GM12891 (cell line): ENCODE measurements at regions not wholly inside any gene's neighbourhood (a gene's known extent, or its start where the extent isn't known, plus 50 kb on each side); places are given as distances from the start of the nearest gene placed in this dataset.

Source experiments
- DNase-seq: peaks from one replicate; pipeline ENCODE4 v3.0.0; 2011; ENCODE audit warnings: low spot score; ENCODE audit not compliant: insufficient read length
- FAIRE-seq: peaks from 2 replicates; lab custom pipeline; 2011; peaks lifted over from hg19 to GRCh38; lab: Jason Lieb, UNC
- PAX5 ChIP-seq: IDR thresholded peaks from 2 replicates; pipeline ENCODE4 v1.6.1; 2011; ENCODE audit warnings: low read length, moderate library complexity, mild to moderate bottlenecking; ENCODE audit not compliant: insufficient read depth, severe bottlenecking
- POLR2A ChIP-seq: IDR thresholded peaks from 2 replicates; pipeline ENCODE4 v1.6.1; 2011; ENCODE audit warnings: low read depth, low read length, control low read depth
- POLR2AphosphoS5 ChIP-seq: IDR thresholded peaks from 2 replicates; pipeline ENCODE4 v1.6.1; 2011; ENCODE audit warnings: low read depth, low read length, control low read depth
- POU2F2 ChIP-seq: IDR thresholded peaks from 2 replicates; pipeline ENCODE4 v1.6.1; 2011; ENCODE audit warnings: low read depth, mild to moderate bottlenecking, control low read depth, low read length, moderate library complexity
- SPI1 ChIP-seq: IDR thresholded peaks from 2 replicates; pipeline ENCODE4 v1.6.1; 2011; ENCODE audit warnings: low read depth, low read length, control low read depth
- TAF1 ChIP-seq: IDR thresholded peaks from 2 replicates; pipeline ENCODE4 v1.6.1; 2011; ENCODE audit warnings: low read depth, low read length, control low read depth

DNA sequence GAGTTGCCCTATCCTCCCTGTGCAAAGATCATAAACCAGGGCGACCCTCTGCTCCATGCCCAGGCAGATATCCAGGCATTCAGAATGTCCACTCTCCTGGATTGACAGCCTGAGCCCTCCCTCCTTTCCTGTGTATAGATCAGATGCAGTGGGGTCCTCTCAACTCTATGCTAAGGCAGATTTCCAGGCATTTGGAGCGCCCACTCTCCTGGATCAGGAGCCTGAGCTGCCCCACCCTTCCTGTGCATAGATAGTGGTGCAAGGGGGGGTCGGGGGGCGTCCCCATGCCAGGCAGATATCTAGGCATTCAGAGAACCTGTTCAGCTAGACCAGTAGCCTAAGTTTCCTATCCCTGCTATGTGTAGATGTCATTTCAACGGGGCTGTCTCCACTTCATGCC, 941.1 kb downstream of the PCDH19 start:
- TF ChIP-seq SPI1 (no peak), POLR2A (no peak), PAX5 (no peak), TAF1 (no peak), POLR2AphosphoS5 (no peak), POU2F2 (no peak)
- FAIRE-seq = no peak
- no peak for DNase-seq

- no peak for FAIRE-seq
- TF ChIP-seq POLR2AphosphoS5 (no peak), PAX5 (no peak), POLR2A (no peak), SPI1 (no peak), POU2F2 (no peak), TAF1 (no peak)
- no peak for DNase-seq
Measured at GRCh38 chrX:99461223-99461622, 948.9 kb downstream of the PCDH19 start.

GRCh38 chrX:99445336-99445735, 964.7 kb downstream of the PCDH19 start:
- DNase-seq = no peak
- no peak for TF ChIP-seq PAX5
- no peak for FAIRE-seq

DNA sequence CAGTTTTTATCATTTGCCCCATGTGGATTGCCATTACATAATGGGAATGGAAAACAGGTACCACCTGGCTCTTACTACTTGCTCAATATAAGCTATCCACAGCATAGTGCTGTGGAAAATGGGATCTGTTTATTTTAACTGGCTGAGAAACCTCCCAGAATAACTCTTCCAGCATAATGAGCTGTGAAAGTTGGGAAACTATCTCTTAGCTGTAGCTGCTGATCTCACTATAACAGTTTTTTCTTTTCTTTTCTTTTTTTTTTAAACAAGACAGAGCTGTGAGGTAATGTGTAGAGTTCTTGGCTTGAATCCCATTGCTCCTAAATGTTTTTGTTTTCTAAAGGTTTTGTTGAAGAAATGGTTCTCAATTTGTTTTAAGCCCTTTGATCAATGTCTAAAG, 988.3 kb downstream of the PCDH19 start:
- DNase-seq (no peak), FAIRE-seq (no peak)
- TF ChIP-seq POU2F2 (no peak), POLR2A (no peak), PAX5 (no peak), TAF1 (no peak), SPI1 (no peak), POLR2AphosphoS5 (no peak)

DNA sequence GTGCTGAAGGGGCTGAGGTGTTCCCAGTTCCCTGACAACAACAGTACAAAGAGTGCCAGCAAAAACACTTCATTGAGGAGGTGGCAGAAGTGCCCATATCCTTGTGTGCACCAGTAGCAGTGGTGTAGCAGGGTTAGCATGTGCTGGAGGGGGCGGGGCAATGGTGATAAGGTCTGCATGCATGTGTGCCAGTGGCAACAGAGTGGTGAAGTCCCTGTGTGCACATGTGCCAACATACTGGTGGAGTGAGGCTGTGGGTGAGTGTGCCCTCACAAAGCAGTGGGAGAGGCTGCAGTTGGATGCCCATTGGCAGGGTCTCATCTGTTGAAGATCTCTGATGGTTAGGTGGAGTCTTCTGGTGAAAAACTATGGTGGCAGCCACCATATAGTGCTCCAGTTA, 994.6 kb downstream of the PCDH19 start:
- FAIRE-seq (no peak), DNase-seq (no peak)
- no peak for TF ChIP-seq POLR2AphosphoS5

DNA sequence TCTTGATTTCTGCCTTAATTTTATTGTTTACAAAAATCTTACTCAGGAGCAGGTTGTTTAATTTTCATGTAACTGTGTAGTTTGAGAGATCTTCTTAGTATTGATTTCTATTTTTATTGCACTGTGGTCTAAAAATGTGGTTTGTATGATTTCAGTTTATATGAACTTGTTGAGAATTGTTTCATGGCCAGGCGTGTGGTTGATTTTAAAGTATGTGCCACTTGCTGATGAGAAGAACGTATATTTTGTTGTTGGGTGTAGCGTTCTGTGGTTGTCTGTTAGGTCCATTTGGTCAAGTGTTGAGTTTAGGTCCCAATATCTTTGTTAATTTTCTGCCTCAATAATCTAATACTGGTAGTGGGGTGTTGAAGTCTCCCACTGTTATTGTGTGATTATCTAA, 996.8 kb downstream of the PCDH19 start:
- FAIRE-seq (no peak), DNase-seq (no peak)
- TF ChIP-seq TAF1 = no peak
- TF ChIP-seq POU2F2 = no peak
- no peak for TF ChIP-seq SPI1
- TF ChIP-seq POLR2AphosphoS5 = no peak
- no peak for TF ChIP-seq PAX5
- TF ChIP-seq POLR2A = no peak

DNA sequence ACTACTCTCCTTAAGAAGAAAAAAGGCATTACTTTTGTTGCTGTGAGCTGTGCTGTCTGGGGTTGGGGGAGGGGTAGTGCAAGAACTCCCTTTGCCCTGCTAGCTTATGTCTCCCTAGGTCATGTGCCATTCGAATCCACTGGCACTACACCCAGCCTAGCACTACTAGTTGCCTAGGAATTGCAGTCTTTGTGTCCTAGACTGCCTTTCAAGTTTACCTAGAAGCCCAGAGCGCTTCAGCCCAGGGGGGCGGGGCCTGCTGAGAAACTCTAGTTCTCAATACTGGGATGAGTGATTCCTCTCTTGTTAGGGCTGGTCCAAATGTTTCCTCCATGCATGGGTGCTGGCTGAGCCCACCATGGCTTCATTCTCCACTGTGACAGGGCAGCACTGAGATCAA, 1011.5 kb downstream of the PCDH19 start:
- FAIRE-seq = no peak
- no peak for DNase-seq
- TF ChIP-seq TAF1 (no peak), POLR2AphosphoS5 (no peak), SPI1 (no peak), POLR2A (no peak), PAX5 (no peak), POU2F2 (no peak)

GRCh38 chrX:99397879-99398278, 1012.2 kb downstream of the PCDH19 start:
- FAIRE-seq (no peak), DNase-seq (no peak)
- no peak for TF ChIP-seq TAF1
- no peak for TF ChIP-seq PAX5
- TF ChIP-seq POU2F2 = no peak
- no peak for TF ChIP-seq POLR2A
- TF ChIP-seq POLR2AphosphoS5 = no peak
- TF ChIP-seq SPI1 = no peak

DNA sequence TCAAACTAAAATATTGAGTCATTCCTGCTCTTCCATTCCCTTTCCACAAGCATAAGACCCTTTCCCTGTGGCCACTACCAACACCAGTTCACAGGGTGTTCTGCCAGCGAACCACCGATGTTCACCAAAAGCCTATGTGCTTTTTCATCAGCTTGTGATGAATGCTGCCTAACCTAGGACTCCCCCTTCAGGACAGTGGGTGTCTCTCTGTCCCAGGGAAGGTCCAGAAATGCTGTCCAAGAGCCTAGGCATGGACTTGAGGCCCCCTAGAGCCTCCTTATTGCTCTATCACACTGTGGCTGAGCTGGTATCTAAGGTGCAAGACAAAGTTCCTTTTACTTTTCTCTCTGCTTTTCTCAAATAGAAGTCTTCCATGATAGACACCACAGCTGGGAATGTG, 1015.6 kb downstream of the PCDH19 start:
- TF ChIP-seq POLR2AphosphoS5 (no peak), SPI1 (no peak), POLR2A (no peak), TAF1 (no peak), POU2F2 (no peak), PAX5 (no peak)
- DNase-seq = no peak
- FAIRE-seq = no peak

DNA sequence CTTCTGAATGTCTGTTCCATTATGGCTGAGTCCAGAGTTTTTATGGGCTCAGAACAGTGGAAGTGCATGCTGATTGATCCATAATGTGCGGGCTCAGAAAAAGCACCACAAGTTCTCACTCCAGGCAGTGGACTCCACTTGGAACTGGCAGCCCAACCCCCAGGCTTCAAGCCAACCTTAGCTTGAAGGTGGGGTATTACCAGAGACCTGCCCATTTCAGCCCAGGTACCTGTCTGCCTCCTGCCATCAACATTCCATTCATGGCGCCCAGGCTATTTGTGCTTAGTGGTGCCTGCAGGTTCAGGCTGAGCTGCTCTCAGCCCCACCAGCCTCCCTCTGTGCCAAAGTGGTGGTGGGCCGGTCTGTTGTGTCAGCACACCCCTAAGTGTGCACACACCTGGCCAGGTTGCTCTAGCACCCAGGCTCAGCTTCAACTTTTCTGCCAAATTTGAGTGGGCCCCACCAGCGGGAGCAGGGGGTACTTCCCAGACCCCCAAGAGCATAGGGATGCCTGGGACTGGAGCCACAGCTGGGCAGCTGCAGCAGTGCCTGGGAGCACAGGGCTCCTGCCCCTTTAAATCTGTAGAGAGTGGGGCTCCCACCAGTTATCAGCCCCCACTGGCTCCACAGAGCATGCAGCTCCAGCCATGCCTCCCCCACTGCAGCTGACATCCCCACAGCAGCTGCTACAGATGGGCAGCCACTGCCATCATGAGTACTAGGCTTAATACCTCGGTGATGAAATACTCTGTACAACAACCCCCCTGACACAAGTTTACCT, 1025.3 kb downstream of the PCDH19 start:
- no peak for FAIRE-seq
- no peak for DNase-seq

GRCh38 chrX:99383786-99384185, 1026.3 kb downstream of the PCDH19 start:
- no peak for DNase-seq
- no peak for FAIRE-seq
- TF ChIP-seq POU2F2 (no peak), SPI1 (no peak), TAF1 (no peak), PAX5 (no peak), POLR2A (no peak)

More for the DNA sequence above, 1025.3 kb downstream of the PCDH19 start:
- TF ChIP-seq TAF1 = no peak
